ENCODE measurements at regions not wholly inside any gene's neighbourhood (a gene's known extent, or its start where the extent isn't known, plus 50 kb on each side); places are given as distances from the start of the nearest gene placed in this dataset.

- no peak overlapping the region for H2AK5ac ChIP-seq (ENCODE audit: low read depth, low read length)
- no peak overlapping the region for H4K5ac ChIP-seq (ENCODE audit: insufficient read length, low read depth, low read length)
- no peak overlapping the region for H3K4ac ChIP-seq (replicated peaks; ENCODE audit: insufficient read length, low read depth, low read length)
- H2BK120ac ChIP-seq (replicated peaks; ENCODE audit: low read depth, low read length) = no peak overlapping the region
- no peaks in the 10 kb centered on the region; a peak in 1 of 7 replicates for H3K27me3 ChIP-seq (replicated peaks in 1 of 4; ENCODE audit: control insufficient read depth in 3 of 4, extremely low read depth in 1 of 4, insufficient read depth in 3 of 4, low read length in 3 of 4)
- no peaks in the 10 kb centered on the region for H3K79me1 ChIP-seq (ENCODE audit: low read depth, low read length)
- no peak overlapping the region for H3K4me3 ChIP-seq (ENCODE audit: extremely low read depth in 1 of 4, insufficient read depth in 2 of 4, low read depth in 3 of 4, low read length in 4 of 4)
- H3K23ac ChIP-seq (ENCODE audit: insufficient read length) = no peak overlapping the region
- no peak overlapping the region for H3K14ac ChIP-seq (ENCODE audit: insufficient read length)
- no peak overlapping the region for H4K8ac ChIP-seq (ENCODE audit: extremely low read depth, insufficient read depth, low read length)
- WGBS, 2 experiments (ENCODE audit: extremely low coverage in 1 of 2, insufficient coverage in 1 of 2, insufficient read length in 1 of 2, insufficient replicate concordance in 2 of 2, low coverage in 1 of 2, low lambda C conversion rate in 2 of 2, missing lambda C conversion rate in 1 of 2) = 85% methylated on average over 8 of the region's 8 CpGs; no CpG with 5 or more reads in 1 of the 2 experiments
- POLR2A ChIA-PET (ENCODE audit: partially characterized antibody) = no interaction called here
- CTCF ChIA-PET (ENCODE audit: partially characterized antibody) = interaction anchor here (1.3 kb wide), 1 partner anchor 40 kb away, joined by 4 read pairs; no protein-coding TSS in a partner anchor
- no peak for TF ChIP-seq TCF12 (IDR thresholded peaks at IDR 0.05; ENCODE audit: low read depth, low read length)
- TF ChIP-seq KDM4A (IDR thresholded peaks at IDR 0.05; ENCODE audit: low read depth, low read length, severe bottlenecking) = no peak
- TF ChIP-seq CBX8 (IDR thresholded peaks at IDR 0.05; ENCODE audit: borderline replicate concordance, low read depth, low read length) = no peak
- no peak for TF ChIP-seq NRF1 (IDR thresholded peaks at IDR 0.05; ENCODE audit: low read depth, low read length)
- TF ChIP-seq SP2 (IDR thresholded peaks at IDR 0.05; ENCODE audit: low read length) = no peak
- TF ChIP-seq EZH2 (IDR thresholded peaks at IDR 0.05; ENCODE audit: low read depth, low read length, severe bottlenecking) = no peak
- no peak for TF ChIP-seq BRCA1 (IDR thresholded peaks at IDR 0.05; ENCODE audit: low read depth, low read length)
- no peak for TF ChIP-seq JUN (IDR thresholded peaks at IDR 0.05; ENCODE audit: low read depth, low read length)
- TF ChIP-seq CREB1 (IDR thresholded peaks at IDR 0.05) = no peak
- no peak for TF ChIP-seq CHD2 (IDR thresholded peaks at IDR 0.05; ENCODE audit: low read length)
- no peak for TF ChIP-seq MAX (IDR thresholded peaks at IDR 0.05)
- no peak for TF ChIP-seq TEAD4 (IDR thresholded peaks at IDR 0.05; ENCODE audit: low read depth, low read length)
- no peak for TF ChIP-seq USF2 (IDR thresholded peaks at IDR 0.05; ENCODE audit: low read length)
- no peak overlapping the region for H2BK15ac ChIP-seq (ENCODE audit: low read length)
- H3K56ac ChIP-seq (replicated peaks; ENCODE audit: insufficient read length, low read depth, low read length) = no peak overlapping the region
- peaks cover 0 to 4% of the 10 kb centered on the region in 2 experiments; a peak in 1 of 4 replicates for H3K9me3 ChIP-seq (ENCODE audit: insufficient read depth in 2 of 2, low read depth in 1 of 2, low read length in 1 of 2)
- no peak overlapping the region for H2BK5ac ChIP-seq (ENCODE audit: low read depth, low read length)
- H3K4me1 ChIP-seq (replicated peaks in 1 of 4; ENCODE audit: control insufficient read depth in 3 of 4, insufficient read depth in 4 of 4, low read length in 3 of 4) = peaks cover 0 to 3% (median 2%) of the 10 kb centered on the region in 4 experiments; a peak in 4 of 7 replicates
- no peaks in the 10 kb centered on the region for H3K79me2 ChIP-seq (ENCODE audit: control insufficient read depth in 1 of 2, insufficient read depth in 2 of 2, low read length in 2 of 2)
- H2BK12ac ChIP-seq (ENCODE audit: low read depth, low read length) = no peak overlapping the region
- no peak overlapping the region for H4K91ac ChIP-seq (replicated peaks; ENCODE audit: insufficient read length, low read length)
- no peak overlapping the region for H3K4me2 ChIP-seq (ENCODE audit: insufficient read depth in 1 of 2, low read depth in 2 of 2, low read length in 2 of 2)
- no peak overlapping the region; the same call in 1 of the 2 replicates for H2BK20ac ChIP-seq (ENCODE audit: low read length)
- no peak overlapping the region for H2AFZ ChIP-seq (ENCODE audit: low read length)
- no peak overlapping the region for H3K27ac ChIP-seq (ENCODE audit: low read depth, low read length)
- H3K36me3 ChIP-seq (ENCODE audit: control insufficient read depth in 2 of 4, insufficient read depth in 4 of 4, low read length in 3 of 4) = no peaks in the 10 kb centered on the region
- no peak for DNase-seq (ENCODE audit: low read depth in 1 of 2, low spot score in 2 of 2)
- H3K9ac ChIP-seq (replicated peaks in 1 of 4; ENCODE audit: extremely low read depth in 1 of 4, low read depth in 3 of 4, low read length in 3 of 4) = no peak overlapping the region
- no peaks in the 10 kb centered on the region for H4K20me1 ChIP-seq (replicated peaks in 1 of 2; ENCODE audit: control insufficient read depth in 1 of 2, insufficient read depth in 2 of 2, low read length in 2 of 2)
- H3K23me2 ChIP-seq (ENCODE audit: low read depth, low read length) = peaks cover 2% of the 10 kb centered on the region; the same call in 1 of the 2 replicates
- no peak overlapping the region for H3K18ac ChIP-seq (ENCODE audit: extremely low read depth, low read length)
- FAIRE-seq = no peak
Observed at GRCh38 chr20:58585753-58586540, 65.1 kb upstream of the STX16 start.

Measured in H1 (cell line).